ENCODE measurements at regions not wholly inside any gene's neighbourhood (a gene's known extent, or its start where the extent isn't known, plus 50 kb on each side); places are given as distances from the start of the nearest gene placed in this dataset.

DNA sequence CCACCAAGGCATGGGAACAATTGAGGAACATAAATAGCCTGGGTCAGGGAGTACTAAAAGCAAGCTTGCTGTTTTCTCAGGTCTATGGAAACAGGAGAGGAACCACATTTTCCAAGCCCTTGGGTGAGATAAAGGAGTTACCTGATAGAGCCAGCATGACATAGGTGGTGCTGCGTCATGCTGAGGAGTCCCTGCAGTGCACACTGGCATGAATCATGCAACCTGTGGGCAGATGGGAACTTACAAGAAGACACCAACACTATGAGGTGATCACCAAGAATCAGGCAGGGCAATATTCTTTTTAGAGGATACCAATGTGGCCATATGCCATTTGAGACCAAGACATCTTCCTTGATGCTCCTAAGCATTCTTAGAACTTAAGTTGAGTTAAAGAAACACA is 531.8 kb downstream of the ZEB2 start:
- no peak overlapping the region for H3K9ac ChIP-seq (ENCODE audit: low read depth, low read length)
- no peak overlapping the region for H3K27ac ChIP-seq (ENCODE audit: low read depth, low read length)
- peaks cover 11% of the 10 kb centered on the region for H3K9me3 ChIP-seq (ENCODE audit: control insufficient read depth, insufficient read depth, low read length)
- no peaks in the 10 kb centered on the region for H3K27me3 ChIP-seq (ENCODE audit: control insufficient read depth, insufficient read depth, low read length)
- no peak overlapping the region for H3K4me3 ChIP-seq (ENCODE audit: low read depth, low read length)
- no peaks in the 10 kb centered on the region for H3K36me3 ChIP-seq (ENCODE audit: control insufficient read depth, insufficient read depth, low read length)
- H3K4me1 ChIP-seq (ENCODE audit: control insufficient read depth, insufficient read depth, low read length), result no peaks in the 10 kb centered on the region

GRCh38 chr2:143981428-143981827 is 538.5 kb downstream of the ZEB2 start:
- Histone ChIP-seq H3K4me3 (ENCODE audit: low read depth, low read length) (no peak overlapping the region), H3K36me3 (ENCODE audit: control insufficient read depth, insufficient read depth, low read length) (no peaks in the 10 kb centered on the region), H3K9me3 (ENCODE audit: control insufficient read depth, insufficient read depth, low read length) (no peaks in the 10 kb centered on the region), H3K9ac (ENCODE audit: low read depth, low read length) (no peak overlapping the region), H3K27me3 (ENCODE audit: control insufficient read depth, insufficient read depth, low read length) (no peaks in the 10 kb centered on the region), H3K27ac (ENCODE audit: low read depth, low read length) (no peak overlapping the region), H3K4me1 (ENCODE audit: control insufficient read depth, insufficient read depth, low read length) (no peaks in the 10 kb centered on the region)

GRCh38 chr2:143977356-143977755 is 542.6 kb downstream of the ZEB2 start:
- H3K9me3 ChIP-seq (ENCODE audit: control insufficient read depth, insufficient read depth, low read length), result no peaks in the 10 kb centered on the region
- no peak overlapping the region for H3K9ac ChIP-seq (ENCODE audit: low read depth, low read length)
- no peak overlapping the region for H3K27ac ChIP-seq (ENCODE audit: low read depth, low read length)
- peaks cover 4% of the 10 kb centered on the region for H3K4me1 ChIP-seq (ENCODE audit: control insufficient read depth, insufficient read depth, low read length)
- no peaks in the 10 kb centered on the region for H3K27me3 ChIP-seq (ENCODE audit: control insufficient read depth, insufficient read depth, low read length)
- no peaks in the 10 kb centered on the region for H3K36me3 ChIP-seq (ENCODE audit: control insufficient read depth, insufficient read depth, low read length)
- no peak overlapping the region for H3K4me3 ChIP-seq (ENCODE audit: low read depth, low read length)

- no peaks in the 10 kb centered on the region for H3K27me3 ChIP-seq (ENCODE audit: control insufficient read depth, insufficient read depth, low read length)
These were observed 544.7 kb downstream of the ZEB2 start for GRCh38 chr2:143975216-143975615.

GRCh38 chr2:143974262-143974661 is 545.7 kb downstream of the ZEB2 start:
- Histone ChIP-seq H3K4me1 (ENCODE audit: control insufficient read depth, insufficient read depth, low read length) (peaks cover 6% of the 10 kb centered on the region), H3K27me3 (ENCODE audit: control insufficient read depth, insufficient read depth, low read length) (no peaks in the 10 kb centered on the region), H3K9ac (ENCODE audit: low read depth, low read length) (no peak overlapping the region), H3K4me3 (ENCODE audit: low read depth, low read length) (no peak overlapping the region), H3K36me3 (ENCODE audit: control insufficient read depth, insufficient read depth, low read length) (no peaks in the 10 kb centered on the region), H3K9me3 (ENCODE audit: control insufficient read depth, insufficient read depth, low read length) (no peaks in the 10 kb centered on the region), H3K27ac (ENCODE audit: low read depth, low read length) (no peak overlapping the region)

More at GRCh38 chr2:143975216-143975615, 544.7 kb downstream of the ZEB2 start:
- H3K27ac ChIP-seq (ENCODE audit: low read depth, low read length), result no peak overlapping the region
- no peaks in the 10 kb centered on the region for H3K9me3 ChIP-seq (ENCODE audit: control insufficient read depth, insufficient read depth, low read length)
- H3K9ac ChIP-seq (ENCODE audit: low read depth, low read length), result no peak overlapping the region
- H3K4me3 ChIP-seq (ENCODE audit: low read depth, low read length), result no peak overlapping the region
- no peaks in the 10 kb centered on the region for H3K36me3 ChIP-seq (ENCODE audit: control insufficient read depth, insufficient read depth, low read length)
- peaks cover 6% of the 10 kb centered on the region for H3K4me1 ChIP-seq (ENCODE audit: control insufficient read depth, insufficient read depth, low read length)

DNA sequence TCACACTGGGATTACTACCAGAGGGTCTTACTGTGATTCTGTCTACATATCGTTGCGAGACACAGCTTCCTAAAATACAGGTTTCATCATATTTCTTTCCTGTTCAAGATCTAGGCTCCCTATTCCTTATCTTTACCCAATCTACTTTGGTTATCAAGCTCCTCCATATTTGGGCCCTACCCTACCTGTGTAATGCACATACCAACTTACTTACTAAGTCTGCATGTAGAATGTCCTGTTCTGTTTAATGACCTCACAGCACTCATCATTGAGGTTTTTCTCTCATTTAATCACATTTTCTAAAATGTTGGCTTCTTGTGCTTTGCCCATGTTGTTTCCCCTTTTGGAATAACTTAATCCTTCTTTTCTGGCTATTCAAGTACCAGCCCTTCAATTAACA is 551.1 kb downstream of the ZEB2 start:
- H3K27me3 ChIP-seq (ENCODE audit: control insufficient read depth, insufficient read depth, low read length), result no peaks in the 10 kb centered on the region
- H3K9ac ChIP-seq (ENCODE audit: low read depth, low read length), result no peak overlapping the region
- no peak overlapping the region for H3K27ac ChIP-seq (ENCODE audit: low read depth, low read length)
- peaks cover 6% of the 10 kb centered on the region for H3K4me1 ChIP-seq (ENCODE audit: control insufficient read depth, insufficient read depth, low read length)
- H3K9me3 ChIP-seq (ENCODE audit: control insufficient read depth, insufficient read depth, low read length), result no peaks in the 10 kb centered on the region
- no peak overlapping the region for H3K4me3 ChIP-seq (ENCODE audit: low read depth, low read length)
- H3K36me3 ChIP-seq (ENCODE audit: control insufficient read depth, insufficient read depth, low read length), result no peaks in the 10 kb centered on the region

- no peaks in the 10 kb centered on the region for H3K9me3 ChIP-seq (ENCODE audit: control insufficient read depth, insufficient read depth, low read length)
- no peak overlapping the region for H3K27ac ChIP-seq (ENCODE audit: low read depth, low read length)
- no peak overlapping the region for H3K4me3 ChIP-seq (ENCODE audit: low read depth, low read length)
- no peaks in the 10 kb centered on the region for H3K27me3 ChIP-seq (ENCODE audit: control insufficient read depth, insufficient read depth, low read length)
- H3K4me1 ChIP-seq (ENCODE audit: control insufficient read depth, insufficient read depth, low read length), result peaks cover 6% of the 10 kb centered on the region
- no peak overlapping the region for H3K9ac ChIP-seq (ENCODE audit: low read depth, low read length)
- H3K36me3 ChIP-seq (ENCODE audit: control insufficient read depth, insufficient read depth, low read length), result no peaks in the 10 kb centered on the region
These were observed 551.6 kb downstream of the ZEB2 start for GRCh38 chr2:143968360-143968759.

GRCh38 chr2:143965493-143966164 is 554.3 kb downstream of the ZEB2 start:
- Histone ChIP-seq H3K27me3 (ENCODE audit: control insufficient read depth, insufficient read depth, low read length) (no peaks in the 10 kb centered on the region), H3K27ac (ENCODE audit: low read depth, low read length) (no peak overlapping the region), H3K4me1 (ENCODE audit: control insufficient read depth, insufficient read depth, low read length) (no peaks in the 10 kb centered on the region), H3K4me3 (ENCODE audit: low read depth, low read length) (no peak overlapping the region), H3K9ac (ENCODE audit: low read depth, low read length) (no peak overlapping the region), H3K9me3 (ENCODE audit: control insufficient read depth, insufficient read depth, low read length) (no peaks in the 10 kb centered on the region), H3K36me3 (ENCODE audit: control insufficient read depth, insufficient read depth, low read length) (no peaks in the 10 kb centered on the region)

GRCh38 chr2:143964891-143965290 is 555.0 kb downstream of the ZEB2 start:
- Histone ChIP-seq H3K4me1 (ENCODE audit: control insufficient read depth, insufficient read depth, low read length) (no peaks in the 10 kb centered on the region), H3K9me3 (ENCODE audit: control insufficient read depth, insufficient read depth, low read length) (no peaks in the 10 kb centered on the region), H3K4me3 (ENCODE audit: low read depth, low read length) (no peak overlapping the region), H3K27me3 (ENCODE audit: control insufficient read depth, insufficient read depth, low read length) (no peaks in the 10 kb centered on the region), H3K27ac (ENCODE audit: low read depth, low read length) (no peak overlapping the region), H3K36me3 (ENCODE audit: control insufficient read depth, insufficient read depth, low read length) (no peaks in the 10 kb centered on the region), H3K9ac (ENCODE audit: low read depth, low read length) (no peak overlapping the region)

- Histone ChIP-seq H3K36me3 (ENCODE audit: control insufficient read depth, insufficient read depth, low read length) (no peaks in the 10 kb centered on the region), H3K27me3 (ENCODE audit: control insufficient read depth, insufficient read depth, low read length) (no peaks in the 10 kb centered on the region), H3K9ac (ENCODE audit: low read depth, low read length) (no peak overlapping the region), H3K4me3 (ENCODE audit: low read depth, low read length) (no peak overlapping the region), H3K4me1 (ENCODE audit: control insufficient read depth, insufficient read depth, low read length) (peaks cover 5% of the 10 kb centered on the region; the same call in 1 of the 2 replicates), H3K9me3 (ENCODE audit: control insufficient read depth, insufficient read depth, low read length) (no peaks in the 10 kb centered on the region), H3K27ac (ENCODE audit: low read depth, low read length) (no peak overlapping the region)
These were observed 559.7 kb downstream of the ZEB2 start for GRCh38 chr2:143960177-143960576.

DNA sequence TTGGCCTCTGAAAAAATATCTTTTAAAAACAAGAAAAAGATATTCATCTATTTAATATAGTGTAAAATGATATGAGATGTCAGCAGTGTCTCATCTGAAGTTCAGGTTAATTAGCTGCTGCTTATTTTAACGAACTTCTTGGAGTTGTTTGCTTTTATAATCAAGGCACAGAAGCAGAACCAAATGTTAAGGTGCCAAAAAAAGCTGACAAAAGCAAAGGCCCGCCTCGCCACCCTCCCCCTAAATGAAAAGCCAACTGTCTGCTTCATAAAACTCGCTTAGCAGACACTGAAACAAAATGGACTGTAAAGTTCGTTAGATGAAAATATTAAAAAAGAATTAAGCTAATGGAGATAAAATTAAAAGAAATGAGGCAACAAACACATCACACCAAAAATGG is 562.6 kb downstream of the ZEB2 start:
- Histone ChIP-seq H3K9ac (ENCODE audit: low read depth, low read length) (no peak overlapping the region), H3K9me3 (ENCODE audit: control insufficient read depth, insufficient read depth, low read length) (no peaks in the 10 kb centered on the region), H3K4me3 (ENCODE audit: low read depth, low read length) (no peak overlapping the region), H3K27me3 (ENCODE audit: control insufficient read depth, insufficient read depth, low read length) (no peaks in the 10 kb centered on the region), H3K4me1 (ENCODE audit: control insufficient read depth, insufficient read depth, low read length) (peaks cover 19% of the 10 kb centered on the region), H3K36me3 (ENCODE audit: control insufficient read depth, insufficient read depth, low read length) (no peaks in the 10 kb centered on the region), H3K27ac (ENCODE audit: low read depth, low read length) (no peak overlapping the region)

Data from HUES48 (cell line).